MM.1S (cell line): ENCODE measurements at regions not wholly inside any gene's neighbourhood (a gene's known extent, or its start where the extent isn't known, plus 50 kb on each side); places are given as distances from the start of the nearest gene placed in this dataset.

Experiments
- DNase-seq: peaks from one replicate; pipeline ENCODE4 v3.0.0-alpha.2; 2015
- H2AFZ ChIP-seq: fragments of 300-600 bp; sonication (generic); 2 replicates; pipeline ENCODE4 v1.6.0; 2016; ENCODE audit warnings: antibody characterized with exemption, low read length
- H3F3A ChIP-seq: fragments of 300-600 bp; sonication (generic); 2 replicates; pipeline ENCODE4 v1.6.1; 2016; ENCODE audit warnings: mild to moderate bottlenecking, antibody characterized with exemption, low read length, moderate library complexity, mixed read lengths; ENCODE audit not compliant: insufficient read depth
- H3K27ac ChIP-seq: fragments of 300-600 bp; sonication (generic); 2 replicates; pipeline ENCODE4 v1.5.1; 2016; ENCODE audit warnings: mild to moderate bottlenecking, low read length
- H3K27me3 ChIP-seq: fragments of 300-600 bp; sonication (generic); replicated peaks from 2 replicates; pipeline ENCODE4 v1.6.0; 2016; ENCODE audit warnings: low read length; ENCODE audit not compliant: insufficient read depth
- H3K36me3 ChIP-seq: fragments of 300-600 bp; sonication (generic); replicated peaks from 2 replicates; pipeline ENCODE4 v1.6.1; 2016; ENCODE audit warnings: mild to moderate bottlenecking, low read length, mixed read lengths; ENCODE audit not compliant: insufficient read depth
- H3K4me1 ChIP-seq: fragments of 300-600 bp; sonication (generic); 2 replicates; pipeline ENCODE4 v1.6.1; 2016; ENCODE audit warnings: low read length, mixed read lengths
- H3K4me2 ChIP-seq: fragments of 300-600 bp; sonication (generic); 2 replicates; pipeline ENCODE4 v1.6.0; 2016; ENCODE audit warnings: low read depth, low read length
- H3K4me3 ChIP-seq: fragments of 300-600 bp; sonication (generic); 2 replicates; pipeline ENCODE4 v1.5.1; 2016; ENCODE audit warnings: low read length, mixed read lengths
- H3K79me2 ChIP-seq: fragments of 300-600 bp; sonication (generic); 2 replicates; pipeline ENCODE4 v1.6.1; 2016; ENCODE audit warnings: mixed run types, low read length, mixed read lengths
- H3K9ac ChIP-seq: fragments of 300-600 bp; sonication (generic); 2 replicates; pipeline ENCODE4 v1.6.1; 2016; ENCODE audit warnings: low read length, mixed read lengths
- H3K9me2 ChIP-seq: fragments of 300-600 bp; sonication (generic); replicated peaks from 2 replicates; pipeline ENCODE4 v1.6.1; 2016; ENCODE audit warnings: mild to moderate bottlenecking, low read length, mixed read lengths; ENCODE audit not compliant: insufficient read depth
- H3K9me3 ChIP-seq: fragments of 300-600 bp; sonication (generic); replicated peaks from 2 replicates; pipeline ENCODE4 v1.6.1; 2016; ENCODE audit warnings: mild to moderate bottlenecking, low read length, mixed read lengths; ENCODE audit not compliant: insufficient read depth
- H4K20me1 ChIP-seq: fragments of 300-600 bp; sonication (generic); 2 replicates; pipeline ENCODE4 v1.6.1; 2016; ENCODE audit warnings: mild to moderate bottlenecking, low read length, moderate library complexity, mixed read lengths; ENCODE audit not compliant: insufficient read depth
- EZH2 ChIP-seq: fragments of 300-600 bp; sonication (generic); optimal IDR thresholded peaks from 2 replicates; pipeline ENCODE3; 2017; ENCODE audit warnings: low read depth, mild to moderate bottlenecking, antibody characterized with exemption, low read length, mixed read lengths
- EZH2phosphoT487 ChIP-seq: fragments of 300-600 bp; sonication (generic); IDR thresholded peaks from 2 replicates; pipeline ENCODE4 v1.6.1; 2018; ENCODE audit warnings: antibody characterized with exemption, low read length
- TF ChIP-seq, protein P1 (sequence below): fragments of 300-600 bp; sonication (generic); IDR thresholded peaks from 2 replicates; pipeline ENCODE4 v1.5.1; 2016; ENCODE audit warnings: antibody characterized with exemption, low read length, mixed read lengths

DNA sequence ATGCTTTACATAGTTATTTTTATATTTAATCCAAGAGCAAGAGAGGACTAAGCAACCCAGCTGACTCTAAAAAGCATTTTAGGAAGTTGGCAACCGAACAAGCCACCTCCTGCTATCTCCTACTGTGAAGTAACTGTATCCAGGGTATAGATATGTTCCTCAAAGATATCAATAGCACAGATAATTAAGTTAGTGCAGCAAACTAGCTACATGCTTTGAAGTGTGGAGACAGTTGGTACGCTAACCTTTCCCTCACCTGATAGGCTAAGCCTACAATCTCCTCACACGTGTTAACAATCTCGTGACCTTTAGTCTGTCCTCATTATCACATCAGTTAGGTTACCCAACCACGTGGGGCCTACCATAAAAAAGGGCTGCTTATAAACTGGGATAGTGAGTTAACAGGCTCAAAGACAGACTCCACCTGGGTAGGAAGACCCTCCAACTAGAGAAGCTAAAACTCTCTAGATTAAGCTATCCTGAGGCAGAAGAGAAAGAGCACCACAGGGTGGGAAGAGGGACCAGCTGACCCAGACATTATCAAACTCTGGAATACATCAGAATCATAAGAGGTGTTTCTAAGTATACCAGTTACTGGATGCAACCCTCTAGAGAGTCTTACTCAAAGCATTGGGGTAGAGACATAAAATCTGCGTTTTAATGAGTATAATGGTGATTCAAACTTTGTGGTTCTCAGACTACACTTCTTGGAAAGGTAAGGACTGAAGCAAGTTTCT lies 340.1 kb upstream of the ESRRG start:
- H3F3A ChIP-seq = no peaks in the 10 kb centered on the region
- no peaks in the 10 kb centered on the region for H3K27me3 ChIP-seq
- H3K4me3 ChIP-seq = no peak overlapping the region
- no peak overlapping the region for H3K9ac ChIP-seq
- H3K36me3 ChIP-seq = no peaks in the 10 kb centered on the region
- no peaks in the 10 kb centered on the region for H3K79me2 ChIP-seq
- no peaks in the 10 kb centered on the region for H3K4me1 ChIP-seq
- no peak for DNase-seq
- H2AFZ ChIP-seq = no peak overlapping the region
- no peak for TF ChIP-seq EZH2
- TF ChIP-seq, protein P1, sequence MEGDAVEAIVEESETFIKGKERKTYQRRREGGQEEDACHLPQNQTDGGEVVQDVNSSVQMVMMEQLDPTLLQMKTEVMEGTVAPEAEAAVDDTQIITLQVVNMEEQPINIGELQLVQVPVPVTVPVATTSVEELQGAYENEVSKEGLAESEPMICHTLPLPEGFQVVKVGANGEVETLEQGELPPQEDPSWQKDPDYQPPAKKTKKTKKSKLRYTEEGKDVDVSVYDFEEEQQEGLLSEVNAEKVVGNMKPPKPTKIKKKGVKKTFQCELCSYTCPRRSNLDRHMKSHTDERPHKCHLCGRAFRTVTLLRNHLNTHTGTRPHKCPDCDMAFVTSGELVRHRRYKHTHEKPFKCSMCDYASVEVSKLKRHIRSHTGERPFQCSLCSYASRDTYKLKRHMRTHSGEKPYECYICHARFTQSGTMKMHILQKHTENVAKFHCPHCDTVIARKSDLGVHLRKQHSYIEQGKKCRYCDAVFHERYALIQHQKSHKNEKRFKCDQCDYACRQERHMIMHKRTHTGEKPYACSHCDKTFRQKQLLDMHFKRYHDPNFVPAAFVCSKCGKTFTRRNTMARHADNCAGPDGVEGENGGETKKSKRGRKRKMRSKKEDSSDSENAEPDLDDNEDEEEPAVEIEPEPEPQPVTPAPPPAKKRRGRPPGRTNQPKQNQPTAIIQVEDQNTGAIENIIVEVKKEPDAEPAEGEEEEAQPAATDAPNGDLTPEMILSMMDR = no peak
- no peak for TF ChIP-seq EZH2phosphoT487
- no peak overlapping the region for H3K27ac ChIP-seq
- H4K20me1 ChIP-seq = no peaks in the 10 kb centered on the region
- no peak overlapping the region for H3K4me2 ChIP-seq
- no peaks in the 10 kb centered on the region; the same call in 1 of the 2 replicates for H3K9me3 ChIP-seq
- H3K9me2 ChIP-seq = no peaks in the 10 kb centered on the region

DNA sequence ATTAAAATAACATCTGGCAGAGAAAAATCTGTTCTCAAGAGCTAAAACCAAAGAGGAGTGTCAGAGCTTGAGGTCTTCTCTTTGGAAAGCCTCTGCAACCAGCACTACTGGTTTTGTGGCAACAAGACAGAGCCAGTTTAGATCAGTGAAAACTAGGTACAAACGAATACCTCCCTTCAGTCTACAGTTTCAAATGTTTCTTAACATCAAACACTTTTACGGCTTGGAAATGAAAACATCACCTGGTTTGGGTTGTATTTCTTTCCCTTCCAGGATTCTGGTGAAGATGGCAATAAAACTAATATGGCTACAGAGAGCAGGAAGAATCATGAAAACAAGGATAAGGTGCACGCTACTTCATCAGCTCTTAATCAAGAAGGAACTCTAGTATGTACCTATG lies 339.4 kb upstream of the ESRRG start:
- DNase-seq = no peak
- H2AFZ ChIP-seq = no peak overlapping the region
- H3K27ac ChIP-seq = no peak overlapping the region
- H3F3A ChIP-seq = no peaks in the 10 kb centered on the region
- H3K9ac ChIP-seq = no peak overlapping the region
- H3K79me2 ChIP-seq = no peaks in the 10 kb centered on the region
- no peaks in the 10 kb centered on the region for H4K20me1 ChIP-seq
- H3K4me1 ChIP-seq = no peaks in the 10 kb centered on the region
- no peaks in the 10 kb centered on the region for H3K27me3 ChIP-seq
- no peaks in the 10 kb centered on the region for H3K9me2 ChIP-seq
- no peak overlapping the region for H3K4me3 ChIP-seq
- no peaks in the 10 kb centered on the region for H3K36me3 ChIP-seq
- no peak overlapping the region for H3K4me2 ChIP-seq
- H3K9me3 ChIP-seq = no peaks in the 10 kb centered on the region; the same call in 1 of the 2 replicates
- TF ChIP-seq, protein P1 = no peak
- no peak for TF ChIP-seq EZH2phosphoT487
- TF ChIP-seq EZH2 = no peak

DNA sequence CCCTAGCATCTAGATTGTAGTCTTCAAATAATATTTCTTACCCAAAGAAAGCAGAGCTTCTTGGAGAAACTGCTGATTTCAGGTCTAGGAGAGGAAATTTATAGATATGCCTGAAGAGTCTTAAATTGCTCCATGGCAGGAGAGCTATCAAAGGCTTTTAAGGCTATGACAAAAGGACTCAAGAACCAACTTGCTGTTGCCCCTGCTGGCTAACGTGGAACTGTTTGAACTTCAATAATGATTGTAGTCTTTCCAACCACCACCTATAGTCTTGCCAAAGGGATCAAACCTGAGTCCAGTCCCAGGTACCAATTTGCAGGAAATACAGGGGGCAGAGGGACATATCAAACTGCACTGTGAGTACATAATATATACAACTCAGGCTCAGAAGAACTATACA lies 336.2 kb upstream of the ESRRG start:
- no peaks in the 10 kb centered on the region for H3K79me2 ChIP-seq
- H3K9ac ChIP-seq = no peak overlapping the region
- H3K27ac ChIP-seq = no peak overlapping the region
- H4K20me1 ChIP-seq = no peaks in the 10 kb centered on the region
- H3F3A ChIP-seq = no peaks in the 10 kb centered on the region
- H3K36me3 ChIP-seq = no peaks in the 10 kb centered on the region
- DNase-seq = no peak
- H3K27me3 ChIP-seq = no peaks in the 10 kb centered on the region
- no peak overlapping the region for H2AFZ ChIP-seq
- H3K4me1 ChIP-seq = no peaks in the 10 kb centered on the region
- H3K9me2 ChIP-seq = no peaks in the 10 kb centered on the region
- H3K4me3 ChIP-seq = no peak overlapping the region
- no peak overlapping the region for H3K4me2 ChIP-seq
- H3K9me3 ChIP-seq = no peaks in the 10 kb centered on the region
- no peak for TF ChIP-seq EZH2
- TF ChIP-seq, protein P1 = no peak
- TF ChIP-seq EZH2phosphoT487 = no peak
